ENCODE measurements at regions not wholly inside any gene's neighbourhood (a gene's known extent, or its start where the extent isn't known, plus 50 kb on each side); places are given as distances from the start of the nearest gene placed in this dataset.
A peak's percentile ranks its signal among the peaks of the same experiment; 100 is the strongest.

GRCh38 chr2:207330912-207331311 lies 165.2 kb upstream of the KLF7 start:
- intact Hi-C loops (cut with DNase I; ENCODE audit: low total_unique reads): no loop called here

GRCh38 chr2:207331674-207332073 lies 165.9 kb upstream of the KLF7 start:
- intact Hi-C loops (cut with DNase I; ENCODE audit: low total_unique reads): no loop called here
- TF ChIP-seq POLR2A (IDR thresholded peaks at IDR 0.05) (no peak), CTCF (IDR thresholded peaks at IDR 0.05) (no peak)
- peaks cover 0 to 4% of the 10 kb centered on the region in 2 donors for H3K4me1 ChIP-seq
- H3K27ac ChIP-seq: no peak overlapping the region
- no peaks in the 10 kb centered on the region for H3K36me3 ChIP-seq
- H3K9me3 ChIP-seq: no peaks in the 10 kb centered on the region
- H3K27me3 ChIP-seq: no peaks in the 10 kb centered on the region
- no peak for DNase-seq
- no peak overlapping the region for H3K4me3 ChIP-seq

More at GRCh38 chr2:207330912-207331311, 165.2 kb upstream of the KLF7 start:
- TF ChIP-seq POLR2A (IDR thresholded peaks at IDR 0.05): no peak
- TF ChIP-seq CTCF (IDR thresholded peaks at IDR 0.05): no peak
- peak; percentile 24 to 60 for DNase-seq
- Histone ChIP-seq H3K27ac (no peak overlapping the region), H3K36me3 (no peaks in the 10 kb centered on the region), H3K9me3 (no peaks in the 10 kb centered on the region), H3K4me3 (no peak overlapping the region), H3K27me3 (no peaks in the 10 kb centered on the region), H3K4me1 (peaks cover 0 to 4% of the 10 kb centered on the region in 2 donors)

- no peak for TF ChIP-seq CTCF (IDR thresholded peaks at IDR 0.05)
- TF ChIP-seq POLR2A (IDR thresholded peaks at IDR 0.05): no peak
- Histone ChIP-seq H3K36me3 (no peaks in the 10 kb centered on the region), H3K4me1 (peaks cover 0 to 4% of the 10 kb centered on the region in 2 donors), H3K4me3 (no peak overlapping the region), H3K27me3 (no peaks in the 10 kb centered on the region), H3K27ac (no peak overlapping the region), H3K9me3 (no peaks in the 10 kb centered on the region)
- no peak for DNase-seq
- intact Hi-C loops (cut with DNase I; ENCODE audit: low total_unique reads): no loop called here
These were observed 166.9 kb upstream of the KLF7 start for GRCh38 chr2:207332480-207333212.

GRCh38 chr2:207333599-207334300 lies 168.0 kb upstream of the KLF7 start:
- Histone ChIP-seq H3K27ac (peak overlapping the region; percentile 86 to 92), H3K4me3 (no peak overlapping the region)

More at GRCh38 chr2:207333599-207334300, 168.0 kb upstream of the KLF7 start:
- no peak for TF ChIP-seq CTCF (IDR thresholded peaks at IDR 0.05)
- TF ChIP-seq POLR2A (IDR thresholded peaks at IDR 0.05): no peak
- Histone ChIP-seq H3K4me1 (peaks cover 0 to 4% of the 10 kb centered on the region in 2 donors), H3K36me3 (no peaks in the 10 kb centered on the region), H3K9me3 (no peaks in the 10 kb centered on the region), H3K27me3 (no peaks in the 10 kb centered on the region)
- DNase-seq: no peak
- intact Hi-C loops (cut with DNase I; ENCODE audit: low total_unique reads): no loop called here

Measured in uterus (tissue), 3 donors.